Endothelial cell of umbilical vein (primary cell): ENCODE measurements at regions not wholly inside any gene's neighbourhood (a gene's known extent, or its start where the extent isn't known, plus 50 kb on each side); places are given as distances from the start of the nearest gene placed in this dataset.

Experiments
- BruUV-seq: library from RNA; stranded (reverse); fragments of 400-500 nt; replicated peaks from 2 replicates; lab custom pipeline; 2021; lab: Mats Ljungman, UMichigan
- CTCF ChIA-PET: fragments of 300-600, 350-600 bp; sonication (Branson Sonifier 250); formaldehyde crosslinking; loops from one replicate; lab custom pipeline; 2021; ENCODE audit warnings: antibody characterized with exemption, inconsistent platforms; lab: Charles Lee
- POLR2A ChIA-PET: fragments of 300-600, 350-600 bp; sonication (Branson Sonifier 250); formaldehyde crosslinking; loops from one replicate; lab custom pipeline; 2021; ENCODE audit warnings: antibody characterized with exemption, inconsistent platforms; lab: Charles Lee
- DNase-seq: peaks from one replicate; pipeline ENCODE4 v3.0.0-alpha.2; 2011; ENCODE audit warnings: low read depth, low spot score
- FAIRE-seq: peaks from 2 replicates; lab custom pipeline; 2011; peaks lifted over from hg19 to GRCh38; lab: Jason Lieb, UNC
- H2AFZ ChIP-seq: 2 replicates; pipeline ENCODE4 v1.6.0; 2012; ENCODE audit warnings: low read depth, low read length, control low read depth, inconsistent platforms
- H3K27ac ChIP-seq: 2 replicates; pipeline ENCODE4 v1.5.1; 2011; ENCODE audit warnings: low read depth, mild to moderate bottlenecking, control low read depth, low read length, moderate library complexity; ENCODE audit not compliant: insufficient read depth
- H3K27me3 ChIP-seq, 2 experiments: 2 replicates each; pipeline versions ENCODE4 v1.6.0 to v1.6.1; 2011; ENCODE audit warnings: low read length in 2 of 2, mixed read lengths in 1 of 2; ENCODE audit not compliant: control insufficient read depth in 2 of 2, insufficient read depth in 2 of 2
- H3K36me3 ChIP-seq, 2 experiments: 2 replicates in 1 of 2; 3 replicates in 1 of 2; pipeline ENCODE4 v1.5.1; 2011; ENCODE audit warnings: low read length in 2 of 2, mild to moderate bottlenecking in 1 of 2, moderate library complexity in 1 of 2; ENCODE audit not compliant: control insufficient read depth in 2 of 2, insufficient read depth in 2 of 2; ENCODE audit errors: extremely low read depth in 1 of 2
- H3K4me1 ChIP-seq: 3 replicates; pipeline ENCODE4 v1.5.1; 2011; ENCODE audit warnings: mild to moderate bottlenecking, low read length; ENCODE audit not compliant: control insufficient read depth, insufficient read depth; ENCODE audit errors: extremely low read depth
- H3K4me2 ChIP-seq: 2 replicates; pipeline ENCODE4 v1.6.1; 2011; ENCODE audit warnings: low read length, control low read depth, mixed read lengths; ENCODE audit not compliant: insufficient read depth
- H3K4me3 ChIP-seq, 3 experiments: fragments of 200-600 bp in 1 of 3; sonication (generic), shearing (Covaris generic) in 1 of 3; replicated peaks in 1 of 3; 2 replicates each; pipeline ENCODE4 v1.5.1; 2011 to 2016; ENCODE audit warnings: control low read depth in 3 of 3, low read length in 3 of 3, mild to moderate bottlenecking in 2 of 3, inconsistent platforms in 1 of 3, low read depth in 1 of 3, moderate library complexity in 1 of 3; ENCODE audit not compliant: insufficient read depth in 1 of 3
- H3K79me2 ChIP-seq: 2 replicates; pipeline ENCODE4 v1.6.0; 2012; ENCODE audit warnings: low read length, inconsistent platforms; ENCODE audit not compliant: control insufficient read depth, insufficient read depth
- H3K9ac ChIP-seq: replicated peaks from 2 replicates; pipeline ENCODE3; 2011; ENCODE audit warnings: low read length, control low read depth; ENCODE audit not compliant: insufficient read depth; ENCODE audit errors: extremely low read depth
- H3K9me1 ChIP-seq: replicated peaks from 3 replicates; pipeline ENCODE4 v1.6.0; 2011; ENCODE audit warnings: mild to moderate bottlenecking, low read length; ENCODE audit not compliant: control insufficient read depth, insufficient read depth; ENCODE audit errors: extremely low read depth
- H3K9me3 ChIP-seq: replicated peaks from 2 replicates; pipeline ENCODE4 v1.5.1; 2012; ENCODE audit warnings: low read length, inconsistent platforms; ENCODE audit not compliant: control insufficient read depth, insufficient read depth
- H4K20me1 ChIP-seq: replicated peaks from 2 replicates; pipeline ENCODE3; 2011; ENCODE audit warnings: mild to moderate bottlenecking, low read length; ENCODE audit not compliant: control insufficient read depth, insufficient read depth; ENCODE audit errors: extremely low read depth
- EZH2 ChIP-seq: IDR thresholded peaks from 2 replicates; pipeline ENCODE4 v1.6.1; 2012; ENCODE audit warnings: borderline replicate concordance, low read depth, mild to moderate bottlenecking, moderate library complexity, low read length, inconsistent platforms; ENCODE audit not compliant: severe bottlenecking
- FOS ChIP-seq: IDR thresholded peaks from 2 replicates; pipeline ENCODE4 v1.6.1; 2011; ENCODE audit warnings: mild to moderate bottlenecking, low read length, moderate library complexity, borderline replicate concordance; ENCODE audit not compliant: insufficient read depth
- GATA2 ChIP-seq: IDR thresholded peaks from 2 replicates; pipeline ENCODE4 v1.7.0; 2011; ENCODE audit warnings: low read depth, mild to moderate bottlenecking, moderate library complexity, mixed read lengths, low read length; ENCODE audit not compliant: insufficient read length, insufficient read depth
- JUN ChIP-seq: IDR thresholded peaks from 2 replicates; pipeline ENCODE4 v1.6.1; 2011; ENCODE audit warnings: borderline replicate concordance, low read depth; ENCODE audit not compliant: insufficient read length, insufficient read depth
- MYC ChIP-seq: IDR thresholded peaks from one replicate; pipeline ENCODE4 v1.6.1; 2011; ENCODE audit warnings: mild to moderate bottlenecking, low read depth, low read length
- POLR2A ChIP-seq: IDR thresholded peaks from 2 replicates; pipeline ENCODE4 v1.6.1; 2012; ENCODE audit warnings: low read depth, mild to moderate bottlenecking, control low read depth, low read length
- POLR2AphosphoS5 ChIP-seq: IDR thresholded peaks from 2 replicates; pipeline ENCODE4 v1.6.1; 2012; ENCODE audit warnings: low read depth, mild to moderate bottlenecking, control low read depth, low read length, moderate library complexity; ENCODE audit not compliant: insufficient read depth
- dilution Hi-C: fragments of 300-500 bp; cut with MboI; formaldehyde crosslinking; loops from one replicate; pipeline ENCODE4 v1.15.0; 2019; ENCODE audit warnings: low sequenced_read_pairs; ENCODE audit not compliant: extremely low pct_ligation_motif_present
- intact Hi-C: fragments of 100-400 bp; cut with micrococcal nuclease; formaldehyde crosslinking; loops from one replicate; pipeline ENCODE4 v1.10.0; 2022
- TF ChIP-seq, protein P1 (sequence below), 2 donors: IDR thresholded peaks; 1 replicate in 1 of 2; 2 replicates in 1 of 2; pipeline ENCODE4 v1.5.1; 2011; ENCODE audit warnings: low read length in 2 of 2, mild to moderate bottlenecking in 2 of 2, moderate library complexity in 2 of 2, control low read depth in 1 of 2, inconsistent platforms in 1 of 2, low read depth in 1 of 2; ENCODE audit not compliant: insufficient read depth in 1 of 2; ENCODE audit errors: extremely low read depth in 1 of 2
- TF ChIP-seq, protein P2 (sequence below): IDR thresholded peaks from 2 replicates; pipeline ENCODE4 v1.6.1; 2011; ENCODE audit not compliant: insufficient read depth, insufficient read length

DNA sequence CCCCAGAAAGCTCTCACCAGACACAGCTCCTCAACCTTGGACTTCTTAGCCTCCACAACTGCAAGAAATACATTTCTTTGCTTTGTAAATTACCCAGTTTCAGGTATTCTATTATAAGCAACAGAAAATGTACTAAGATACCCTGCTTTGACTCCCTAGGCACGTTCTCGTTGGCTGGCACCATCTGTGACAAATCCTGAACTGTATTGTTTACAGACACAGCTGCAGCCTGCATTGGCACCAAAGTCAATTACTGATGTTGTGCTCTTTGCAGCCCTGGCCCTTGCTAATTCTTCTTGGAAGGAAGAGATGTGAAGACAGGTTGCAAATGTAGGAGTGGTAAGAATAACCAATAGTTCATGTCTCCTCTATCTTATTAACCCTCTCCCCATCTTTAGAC, 72.7 kb upstream of the FAM136A start:
- POLR2A ChIA-PET, result no interaction called here
- dilution Hi-C loops, result no loop called here
- H4K20me1 ChIP-seq, result no peaks in the 10 kb centered on the region

More for the DNA sequence above, 72.7 kb upstream of the FAM136A start:
- Histone ChIP-seq H3K79me2 (no peaks in the 10 kb centered on the region), H3K9me3 (peaks cover 2% of the 10 kb centered on the region), H3K4me2 (no peak overlapping the region), H3K4me3 (no peak overlapping the region), H3K4me1 (peaks cover 16% of the 10 kb centered on the region), H3K9me1 (no peaks in the 10 kb centered on the region), H3K27me3 (no peaks in the 10 kb centered on the region), H3K36me3 (no peaks in the 10 kb centered on the region), H3K27ac (no peak overlapping the region), H3K9ac (no peak overlapping the region), H2AFZ (no peak overlapping the region)
- FAIRE-seq (no peak), DNase-seq (no peak)
- CTCF ChIA-PET, result interaction anchor here (1.5 kb wide), 1 partner anchor 10 kb away, joined by 6 read pairs; no protein-coding TSS in a partner anchor
- TF ChIP-seq JUN (no peak), EZH2 (no peak), POLR2A (no peak), FOS (no peak), GATA2 (no peak), POLR2AphosphoS5 (no peak), MYC (no peak)
- TF ChIP-seq, protein P1, sequence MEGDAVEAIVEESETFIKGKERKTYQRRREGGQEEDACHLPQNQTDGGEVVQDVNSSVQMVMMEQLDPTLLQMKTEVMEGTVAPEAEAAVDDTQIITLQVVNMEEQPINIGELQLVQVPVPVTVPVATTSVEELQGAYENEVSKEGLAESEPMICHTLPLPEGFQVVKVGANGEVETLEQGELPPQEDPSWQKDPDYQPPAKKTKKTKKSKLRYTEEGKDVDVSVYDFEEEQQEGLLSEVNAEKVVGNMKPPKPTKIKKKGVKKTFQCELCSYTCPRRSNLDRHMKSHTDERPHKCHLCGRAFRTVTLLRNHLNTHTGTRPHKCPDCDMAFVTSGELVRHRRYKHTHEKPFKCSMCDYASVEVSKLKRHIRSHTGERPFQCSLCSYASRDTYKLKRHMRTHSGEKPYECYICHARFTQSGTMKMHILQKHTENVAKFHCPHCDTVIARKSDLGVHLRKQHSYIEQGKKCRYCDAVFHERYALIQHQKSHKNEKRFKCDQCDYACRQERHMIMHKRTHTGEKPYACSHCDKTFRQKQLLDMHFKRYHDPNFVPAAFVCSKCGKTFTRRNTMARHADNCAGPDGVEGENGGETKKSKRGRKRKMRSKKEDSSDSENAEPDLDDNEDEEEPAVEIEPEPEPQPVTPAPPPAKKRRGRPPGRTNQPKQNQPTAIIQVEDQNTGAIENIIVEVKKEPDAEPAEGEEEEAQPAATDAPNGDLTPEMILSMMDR (IDR thresholded peaks at IDR 0.05; ENCODE audit: extremely low read depth in 1 of 2, insufficient read depth in 1 of 2, low read depth in 1 of 2, low read length in 2 of 2), result no peak
- TF ChIP-seq, protein P2, sequence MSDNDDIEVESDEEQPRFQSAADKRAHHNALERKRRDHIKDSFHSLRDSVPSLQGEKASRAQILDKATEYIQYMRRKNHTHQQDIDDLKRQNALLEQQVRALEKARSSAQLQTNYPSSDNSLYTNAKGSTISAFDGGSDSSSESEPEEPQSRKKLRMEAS, result no peak
- no TSS peak for BruUV-seq
- intact Hi-C loops, result no loop called here
